ENCODE measurements at regions not wholly inside any gene's neighbourhood (a gene's known extent, or its start where the extent isn't known, plus 50 kb on each side); places are given as distances from the start of the nearest gene placed in this dataset.

DNA sequence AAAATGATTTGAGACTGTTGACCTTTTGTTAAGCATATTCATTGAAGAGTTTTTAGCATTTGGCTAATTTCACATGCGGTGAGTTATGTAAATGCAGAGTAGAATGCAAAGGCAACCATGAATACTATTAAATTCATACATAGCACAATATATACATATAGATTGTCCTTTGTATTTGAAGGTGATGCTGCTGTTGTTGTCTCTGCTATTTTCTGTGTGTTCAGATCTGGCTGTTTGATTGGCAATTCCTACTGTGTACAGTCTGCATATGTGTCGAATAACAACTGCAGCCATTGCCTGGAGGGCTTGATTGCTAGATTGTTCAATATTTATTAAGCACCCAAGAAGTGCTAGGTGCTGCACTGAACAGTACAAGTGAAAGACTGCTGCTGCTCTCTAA lies 187.4 kb downstream of the FOXG1 start:
- 71% methylated on average over 2 of the region's 2 CpGs for WGBS
- Histone ChIP-seq H3K27me3 (no peaks in the 10 kb centered on the region), H3K4me3 (no peak overlapping the region), H3K9me3 (no peaks in the 10 kb centered on the region), H3K27ac (no peak overlapping the region), H3K36me3 (no peaks in the 10 kb centered on the region), H3K4me1 (no peaks in the 10 kb centered on the region)
- TF ChIP-seq POLR2A (IDR thresholded peaks at IDR 0.05) (no peak), EP300 (IDR thresholded peaks at IDR 0.05) (no peak), POLR2AphosphoS5 (IDR thresholded peaks at IDR 0.05) (no peak)
- TF ChIP-seq, protein P1, sequence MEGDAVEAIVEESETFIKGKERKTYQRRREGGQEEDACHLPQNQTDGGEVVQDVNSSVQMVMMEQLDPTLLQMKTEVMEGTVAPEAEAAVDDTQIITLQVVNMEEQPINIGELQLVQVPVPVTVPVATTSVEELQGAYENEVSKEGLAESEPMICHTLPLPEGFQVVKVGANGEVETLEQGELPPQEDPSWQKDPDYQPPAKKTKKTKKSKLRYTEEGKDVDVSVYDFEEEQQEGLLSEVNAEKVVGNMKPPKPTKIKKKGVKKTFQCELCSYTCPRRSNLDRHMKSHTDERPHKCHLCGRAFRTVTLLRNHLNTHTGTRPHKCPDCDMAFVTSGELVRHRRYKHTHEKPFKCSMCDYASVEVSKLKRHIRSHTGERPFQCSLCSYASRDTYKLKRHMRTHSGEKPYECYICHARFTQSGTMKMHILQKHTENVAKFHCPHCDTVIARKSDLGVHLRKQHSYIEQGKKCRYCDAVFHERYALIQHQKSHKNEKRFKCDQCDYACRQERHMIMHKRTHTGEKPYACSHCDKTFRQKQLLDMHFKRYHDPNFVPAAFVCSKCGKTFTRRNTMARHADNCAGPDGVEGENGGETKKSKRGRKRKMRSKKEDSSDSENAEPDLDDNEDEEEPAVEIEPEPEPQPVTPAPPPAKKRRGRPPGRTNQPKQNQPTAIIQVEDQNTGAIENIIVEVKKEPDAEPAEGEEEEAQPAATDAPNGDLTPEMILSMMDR (IDR thresholded peaks at IDR 0.05): no peak
- DNase-seq (ENCODE audit: low spot score in 2 of 2): no peak

DNA sequence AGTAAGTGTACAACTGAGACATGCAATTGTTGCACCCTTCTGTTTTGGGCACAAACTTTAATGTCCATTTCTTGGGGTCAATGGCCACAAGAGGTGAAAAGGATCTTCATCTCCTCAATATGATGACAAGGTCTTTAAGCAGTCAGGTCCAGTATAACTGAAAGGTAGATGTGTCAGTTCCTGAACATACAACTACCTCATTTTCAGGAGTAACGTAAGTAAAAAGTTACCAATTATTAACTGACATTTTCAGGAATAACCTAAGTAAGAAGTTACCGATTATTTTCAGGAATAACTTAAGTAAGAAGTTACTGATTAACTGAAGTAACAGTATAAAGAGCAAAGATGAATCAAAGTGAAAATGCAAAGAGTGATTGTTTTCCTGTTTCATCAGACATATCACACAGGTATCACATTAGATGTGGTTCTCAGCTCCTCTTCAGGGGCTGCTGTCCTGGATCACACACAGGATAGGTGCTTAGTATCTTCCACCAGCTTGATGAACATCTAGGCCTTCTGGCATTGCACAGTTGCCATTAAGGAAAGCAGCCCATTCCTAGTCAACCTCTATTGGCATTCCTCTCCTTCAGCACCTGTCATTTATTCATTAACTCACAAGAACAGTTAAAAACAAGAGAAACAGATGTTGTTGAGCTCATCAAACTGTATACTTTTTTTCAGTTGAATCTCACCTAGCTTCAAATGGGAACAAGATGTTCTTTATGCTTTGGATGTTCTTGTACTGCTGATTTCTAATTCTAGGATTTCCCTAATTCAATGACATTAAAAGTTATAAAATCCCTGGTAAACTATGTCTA lies 200.0 kb downstream of the FOXG1 start:
- no peak overlapping the region for H3K27ac ChIP-seq
- no peak overlapping the region for H3K4me3 ChIP-seq
- TF ChIP-seq POLR2A (IDR thresholded peaks at IDR 0.05): no peak
- TF ChIP-seq EP300 (IDR thresholded peaks at IDR 0.05): no peak
- TF ChIP-seq, protein P1 (IDR thresholded peaks at IDR 0.05): no peak
- no peak for TF ChIP-seq POLR2AphosphoS5 (IDR thresholded peaks at IDR 0.05)
- DNase-seq (ENCODE audit: low spot score in 2 of 2): no peak
- H3K36me3 ChIP-seq: no peaks in the 10 kb centered on the region
- H3K27me3 ChIP-seq: no peaks in the 10 kb centered on the region
- WGBS: 81% methylated on average over 2 of the region's 2 CpGs
- no peaks in the 10 kb centered on the region for H3K9me3 ChIP-seq
- no peaks in the 10 kb centered on the region for H3K4me1 ChIP-seq

DNA sequence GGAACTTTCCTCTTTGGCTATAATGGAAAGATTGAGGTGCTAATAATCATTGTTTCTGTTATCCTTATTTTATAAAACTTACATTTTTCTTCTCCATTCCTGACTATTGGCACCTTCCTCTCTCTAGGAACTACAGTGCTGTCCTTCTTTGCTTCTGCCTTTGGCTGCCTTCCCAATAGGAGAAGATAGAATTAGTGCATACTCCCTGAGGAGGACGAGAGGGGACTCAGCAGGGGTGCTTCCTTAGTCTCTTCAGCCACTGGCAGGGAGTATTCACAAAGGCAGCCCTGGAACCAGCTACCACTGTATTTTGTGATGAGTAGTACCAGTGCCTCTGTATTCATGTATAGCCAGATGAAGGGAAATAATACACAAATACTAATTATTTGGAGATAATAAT lies 208.5 kb downstream of the FOXG1 start:
- H3K27ac ChIP-seq: no peak overlapping the region
- no peak for DNase-seq (ENCODE audit: low spot score in 2 of 2)
- 23% methylated on average over 1 of the region's 1 CpG for WGBS
- H3K4me1 ChIP-seq: no peaks in the 10 kb centered on the region
- H3K27me3 ChIP-seq: no peaks in the 10 kb centered on the region
- H3K4me3 ChIP-seq: no peak overlapping the region
- TF ChIP-seq, protein P1 (IDR thresholded peaks at IDR 0.05): no peak
- no peak for TF ChIP-seq POLR2AphosphoS5 (IDR thresholded peaks at IDR 0.05)
- TF ChIP-seq EP300 (IDR thresholded peaks at IDR 0.05): no peak
- TF ChIP-seq POLR2A (IDR thresholded peaks at IDR 0.05): no peak
- no peaks in the 10 kb centered on the region for H3K9me3 ChIP-seq
- H3K36me3 ChIP-seq: no peaks in the 10 kb centered on the region

DNA sequence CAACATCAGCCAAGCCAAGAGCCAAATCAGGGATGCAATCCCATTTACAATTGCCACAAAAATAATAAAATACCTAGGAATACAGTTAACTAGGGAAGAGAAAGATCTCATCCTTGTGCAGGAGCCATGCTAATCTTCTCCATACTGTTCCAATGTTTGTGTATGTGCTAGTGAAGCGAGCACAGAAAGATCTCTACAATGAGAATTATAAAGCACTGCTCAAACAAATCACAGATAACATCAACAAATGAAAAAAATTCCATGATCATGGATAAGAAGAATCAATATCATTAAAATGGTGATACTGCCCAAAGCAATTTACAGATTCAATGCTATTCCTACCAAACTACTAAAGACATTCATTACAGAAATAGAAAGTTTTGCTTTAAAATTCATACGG lies 215.6 kb downstream of the FOXG1 start:
- 92% methylated on average over 2 of the region's 2 CpGs for WGBS
- no peaks in the 10 kb centered on the region for H3K36me3 ChIP-seq
- H3K4me3 ChIP-seq: no peak overlapping the region
- H3K4me1 ChIP-seq: no peaks in the 10 kb centered on the region
- no peak for TF ChIP-seq POLR2AphosphoS5 (IDR thresholded peaks at IDR 0.05)
- TF ChIP-seq POLR2A (IDR thresholded peaks at IDR 0.05): no peak
- TF ChIP-seq EP300 (IDR thresholded peaks at IDR 0.05): no peak
- TF ChIP-seq, protein P1 (IDR thresholded peaks at IDR 0.05): no peak
- DNase-seq (ENCODE audit: low spot score in 2 of 2): no peak
- H3K27ac ChIP-seq: no peak overlapping the region
- H3K27me3 ChIP-seq: no peaks in the 10 kb centered on the region
- H3K9me3 ChIP-seq: no peaks in the 10 kb centered on the region

DNA sequence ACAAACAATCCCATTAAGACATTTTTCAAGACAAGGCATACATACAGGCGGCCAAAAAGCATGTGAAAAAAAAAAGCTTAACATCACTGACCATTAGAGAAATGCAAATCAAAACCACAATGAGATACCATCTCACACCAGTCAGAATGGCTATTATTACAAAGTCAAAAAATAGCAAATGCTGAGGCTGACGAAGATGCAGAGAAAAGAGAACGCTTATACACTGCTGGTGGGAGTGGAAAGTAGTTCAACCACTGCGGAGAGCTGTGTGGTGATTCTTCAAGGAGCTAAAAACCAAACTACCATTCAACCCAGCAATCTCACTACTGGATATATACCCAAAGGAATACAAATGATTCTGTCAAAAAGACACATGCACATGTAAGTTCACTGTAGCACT lies 216.7 kb downstream of the FOXG1 start:
- 84% methylated on average over 4 of the region's 4 CpGs for WGBS
- H3K36me3 ChIP-seq: no peaks in the 10 kb centered on the region

More for the DNA sequence above, 216.7 kb downstream of the FOXG1 start:
- no peak for DNase-seq (ENCODE audit: low spot score in 2 of 2)
- no peaks in the 10 kb centered on the region for H3K4me1 ChIP-seq
- no peak for TF ChIP-seq POLR2A (IDR thresholded peaks at IDR 0.05)
- TF ChIP-seq, protein P1 (IDR thresholded peaks at IDR 0.05): no peak
- H3K27me3 ChIP-seq: no peaks in the 10 kb centered on the region
- H3K27ac ChIP-seq: no peak overlapping the region
- no peak overlapping the region for H3K4me3 ChIP-seq
- H3K9me3 ChIP-seq: no peaks in the 10 kb centered on the region

Measured in suprapubic skin (tissue), 4 donors.